Osteocyte (in vitro differentiated cells): ENCODE measurements at regions not wholly inside any gene's neighbourhood (a gene's known extent, or its start where the extent isn't known, plus 50 kb on each side); places are given as distances from the start of the nearest gene placed in this dataset.
"Not testable (repeated sequence)": the region's sequence is repeated elsewhere in the genome, so short reads cannot be mapped to it uniquely, and the experiment has no call there.

Experiments used
- DNase-seq: peaks from one replicate; pipeline ENCODE4 v3.0.0; 2021; ENCODE audit warnings: mixed read lengths; ENCODE audit not compliant: unreplicated experiment; ENCODE audit errors: extremely low spot score
- H3K27ac Mint-ChIP-seq: one replicate; pipeline ENCODE4 v1.8.0; 2021; ENCODE audit warnings: mild to moderate bottlenecking, mixed read lengths; ENCODE audit not compliant: unreplicated experiment
- H3K27me3 Mint-ChIP-seq: one replicate; pipeline ENCODE4 v1.8.0; 2021; ENCODE audit warnings: mixed read lengths; ENCODE audit not compliant: unreplicated experiment
- H3K36me3 Mint-ChIP-seq: one replicate; pipeline ENCODE4 v1.8.0; 2021; ENCODE audit warnings: mixed read lengths; ENCODE audit not compliant: unreplicated experiment
- H3K4me1 Mint-ChIP-seq: one replicate; pipeline ENCODE4 v1.8.0; 2021; ENCODE audit warnings: mixed read lengths; ENCODE audit not compliant: unreplicated experiment
- H3K4me3 Mint-ChIP-seq: one replicate; pipeline ENCODE4 v1.8.0; 2021; ENCODE audit warnings: mild to moderate bottlenecking, moderate library complexity, mixed read lengths; ENCODE audit not compliant: unreplicated experiment
- H3K9me3 Mint-ChIP-seq: one replicate; pipeline ENCODE4 v1.8.0; 2021; ENCODE audit warnings: mixed read lengths; ENCODE audit not compliant: unreplicated experiment
- CTCF ChIP-seq: fragments of 200-600 bp; sonication (generic); IDR thresholded peaks from 2 replicates; pipeline ENCODE4 v1.5.0; 2021; ENCODE audit warnings: antibody characterized with exemption, mild to moderate bottlenecking, moderate library complexity

- Mint-ChIP-seq H3K27me3 (peaks cover 1% of the 10 kb centered on the region), H3K27ac (no peak overlapping the region), H3K4me3 (no peak overlapping the region), H3K4me1 (no peaks in the 10 kb centered on the region), H3K9me3 (no peaks in the 10 kb centered on the region), H3K36me3 (no peaks in the 10 kb centered on the region)
- DNase-seq = no peak
- TF ChIP-seq CTCF = no peak
Measured at GRCh38 chr20:12084482-12084881, 166.8 kb downstream of the BTBD3 start.

- no peak for TF ChIP-seq CTCF
- Mint-ChIP-seq H3K9me3 (no peaks in the 10 kb centered on the region), H3K4me3 (no peak overlapping the region), H3K27ac (no peak overlapping the region), H3K4me1 (no peaks in the 10 kb centered on the region), H3K27me3 (no peaks in the 10 kb centered on the region), H3K36me3 (no peaks in the 10 kb centered on the region)
- no peak for DNase-seq
Measured at GRCh38 chr20:12086359-12086758, 168.7 kb downstream of the BTBD3 start.

- H3K36me3 Mint-ChIP-seq = no peaks in the 10 kb centered on the region
- DNase-seq = no peak
- no peak for TF ChIP-seq CTCF
- H3K4me1 Mint-ChIP-seq = no peaks in the 10 kb centered on the region
- H3K27ac Mint-ChIP-seq = no peak overlapping the region
- no peak overlapping the region for H3K4me3 Mint-ChIP-seq
- no peaks in the 10 kb centered on the region for H3K9me3 Mint-ChIP-seq
- H3K27me3 Mint-ChIP-seq = no peaks in the 10 kb centered on the region
Measured at GRCh38 chr20:12090920-12091319, 173.2 kb downstream of the BTBD3 start.

- DNase-seq = no peak
- Mint-ChIP-seq H3K36me3 (no peaks in the 10 kb centered on the region), H3K27me3 (no peaks in the 10 kb centered on the region), H3K4me3 (no peak overlapping the region), H3K9me3 (no peaks in the 10 kb centered on the region), H3K27ac (no peak overlapping the region), H3K4me1 (no peaks in the 10 kb centered on the region)
- no peak for TF ChIP-seq CTCF
Measured at GRCh38 chr20:12093057-12093796, 175.5 kb downstream of the BTBD3 start.

GRCh38 chr20:12093797-12094190 lies 176.1 kb downstream of the BTBD3 start:
- not testable (repeated sequence) for H3K4me3 Mint-ChIP-seq, H3K27ac Mint-ChIP-seq, DNase-seq, H3K27me3 Mint-ChIP-seq, H3K9me3 Mint-ChIP-seq, H3K4me1 Mint-ChIP-seq, H3K36me3 Mint-ChIP-seq
